ENCODE measurements at regions not wholly inside any gene's neighbourhood (a gene's known extent, or its start where the extent isn't known, plus 50 kb on each side); places are given as distances from the start of the nearest gene placed in this dataset.
"Not testable (repeated sequence)": the region's sequence is repeated elsewhere in the genome, so short reads cannot be mapped to it uniquely, and the experiment has no call there.

GRCh38 chr20:57110121-57111027, 156.1 kb downstream of the BMP7 start:
- TF ChIP-seq CTCF (IDR thresholded peaks at IDR 0.05; ENCODE audit: low read depth, low read length); EZH2phosphoT487 (IDR thresholded peaks at IDR 0.05; ENCODE audit: low read depth): not testable (repeated sequence)
